Activated CD4-positive, alpha-beta T cell treated with anti-CD3 and anti-CD28 coated beads, Interleukin-10, Interleukin-2, amounts not matched to agents 100 ng/mL and 50 ng/mL, durations not matched to agents 16 hours and 8 hours (primary cell): ENCODE measurements at regions not wholly inside any gene's neighbourhood (a gene's known extent, or its start where the extent isn't known, plus 50 kb on each side); places are given as distances from the start of the nearest gene placed in this dataset.
"Not testable (repeated sequence)": the region's sequence is repeated elsewhere in the genome, so short reads cannot be mapped to it uniquely, and the experiment has no call there.

Experiments used
- DNase-seq: peaks from one replicate; pipeline ENCODE4 v3.0.0-alpha.2; 2020

DNA sequence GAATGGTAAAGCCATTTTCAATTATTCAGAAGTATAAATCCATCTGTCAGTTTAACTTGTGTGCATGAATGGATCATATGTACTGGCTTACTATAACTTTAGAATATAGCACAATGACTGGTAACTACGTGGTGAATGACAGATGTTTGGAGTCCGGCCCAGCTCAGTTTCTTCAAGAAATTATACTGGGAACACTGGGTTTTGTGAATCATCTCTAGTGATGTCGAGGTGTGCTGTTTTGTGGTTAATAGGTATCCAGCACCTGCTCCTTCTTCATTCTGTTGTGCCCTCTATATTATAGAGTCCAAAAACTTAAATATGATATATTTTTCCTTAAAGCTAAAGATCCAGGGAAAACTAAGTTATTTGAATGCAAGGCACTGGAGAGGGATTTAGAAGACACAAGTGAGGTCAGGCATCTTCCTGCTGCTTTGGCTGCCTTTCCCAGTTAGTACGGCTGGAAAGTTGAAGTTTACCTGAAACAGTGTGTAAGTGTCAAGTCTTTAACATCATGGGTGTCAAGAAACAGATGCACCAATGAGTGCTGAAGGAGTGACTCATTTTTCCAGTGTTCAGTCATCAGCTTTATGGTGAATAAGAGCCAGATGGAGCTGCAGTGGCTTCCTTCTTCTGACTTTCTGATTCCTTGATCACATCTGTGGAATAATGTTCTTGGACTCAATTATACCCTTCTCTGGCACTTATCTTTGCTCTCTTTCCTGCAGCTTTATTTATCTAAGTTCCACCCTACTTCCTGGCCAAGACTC lies 1079.5 kb upstream of the CELF4 start:
- peak; percentile 11 for DNase-seq

DNA sequence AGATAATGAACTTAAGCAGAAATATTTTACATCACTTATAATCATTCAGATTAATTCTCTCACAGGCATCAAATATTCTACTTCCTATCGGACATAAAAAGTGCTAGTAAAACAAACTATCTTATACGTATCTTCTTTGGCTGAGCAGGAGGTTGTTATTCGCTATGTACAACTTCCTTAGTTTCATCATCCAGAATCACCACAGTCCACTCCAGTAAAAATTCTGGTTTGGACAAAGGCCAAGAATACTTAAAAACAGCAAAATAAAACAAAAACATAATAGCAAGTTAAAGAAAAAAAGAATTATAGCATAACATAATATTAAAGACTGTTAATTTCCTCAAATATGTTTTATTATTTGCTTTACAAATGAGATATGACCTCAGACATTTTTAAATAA lies 1077.1 kb upstream of the CELF4 start:
- DNase-seq = no peak

DNA sequence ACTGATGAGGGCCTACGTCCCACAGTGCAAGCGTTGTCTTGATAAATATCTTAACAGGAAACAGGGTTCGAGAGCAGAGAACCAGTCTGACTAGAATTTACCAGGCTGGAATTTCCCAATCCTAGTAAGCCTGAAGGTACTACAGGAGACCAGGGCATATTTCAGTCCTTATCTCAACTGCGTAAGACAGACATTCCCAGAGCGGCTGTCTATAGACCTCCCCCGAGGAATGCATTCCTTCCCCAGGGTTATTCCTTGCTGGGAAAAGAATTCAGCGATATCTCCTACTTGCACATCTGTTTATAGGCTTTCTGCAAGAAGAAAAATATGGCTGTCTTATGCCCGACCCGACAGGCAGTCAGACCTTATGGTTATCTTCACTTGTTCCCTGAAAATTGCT lies 1074.1 kb upstream of the CELF4 start:
- not testable (repeated sequence) for DNase-seq

DNA sequence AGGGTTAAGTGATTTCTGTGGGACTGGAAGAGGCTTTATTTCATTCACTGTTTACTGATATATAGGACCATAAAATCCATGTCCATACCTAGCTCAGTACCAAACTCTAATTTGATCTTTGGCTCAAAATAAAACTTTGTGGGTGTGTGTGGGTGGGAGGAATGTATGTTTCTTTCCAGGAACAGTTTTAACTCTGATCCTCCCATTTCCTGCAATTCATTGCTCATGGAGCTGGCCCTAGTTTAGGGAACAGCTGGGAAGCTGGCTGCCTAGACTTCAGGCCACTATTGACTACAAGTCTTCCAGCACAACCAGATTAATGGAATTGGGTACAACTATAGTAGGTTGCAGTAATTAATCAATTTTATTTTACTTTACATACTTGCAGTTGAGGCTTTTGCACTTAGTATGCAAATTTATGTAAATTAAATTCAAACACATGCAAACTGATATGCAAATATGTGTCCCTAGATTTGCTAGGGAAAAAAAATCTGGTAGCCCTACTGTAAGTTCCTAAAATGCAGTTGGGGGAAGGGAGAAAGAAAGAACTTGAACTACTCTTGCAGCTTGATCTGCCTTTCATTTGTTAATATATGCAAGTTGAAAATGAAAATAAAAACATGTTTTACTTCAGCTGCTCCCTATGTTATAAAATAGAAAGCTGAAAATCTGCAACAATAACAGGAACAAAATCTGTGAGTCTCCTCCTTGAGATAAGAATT lies 1070.3 kb upstream of the CELF4 start:
- DNase-seq = no peak

DNA sequence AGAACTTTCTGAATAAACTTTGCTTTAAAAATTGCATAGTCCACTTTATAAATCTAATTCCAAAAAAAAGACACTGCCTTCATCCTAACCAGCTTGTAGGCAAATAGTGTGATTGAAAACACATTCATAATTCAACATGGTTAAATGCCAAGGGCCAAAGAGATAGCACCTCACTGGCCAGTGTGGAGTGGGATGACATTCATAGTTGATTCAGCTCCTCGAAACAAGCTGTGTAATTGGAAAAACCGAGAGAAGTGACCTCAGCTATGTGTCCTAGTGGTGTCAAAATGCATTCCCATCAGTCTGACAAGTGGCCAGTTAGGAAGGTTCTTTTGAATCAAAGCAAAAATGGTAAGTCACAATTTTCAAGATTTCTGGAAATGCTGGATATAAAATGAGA lies 1068.5 kb upstream of the CELF4 start:
- no peak for DNase-seq

DNA sequence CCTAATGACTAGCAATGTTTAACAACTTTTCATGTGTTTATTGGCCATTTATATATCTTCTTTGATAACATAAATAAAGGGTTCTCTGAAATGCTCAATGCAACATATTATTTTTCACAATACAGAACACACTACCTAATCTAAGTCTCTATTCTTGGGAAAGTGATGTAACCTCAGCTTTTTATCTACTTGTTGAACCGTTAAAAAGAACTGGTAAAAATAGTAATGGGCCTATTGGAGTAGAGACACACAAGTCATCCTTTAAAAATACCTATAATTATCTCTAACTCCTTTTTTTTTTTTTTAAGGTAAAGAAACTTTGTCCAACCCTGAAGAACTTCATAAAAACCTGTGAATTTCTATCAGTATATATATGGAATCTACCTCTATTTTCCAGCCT lies 1067.7 kb upstream of the CELF4 start:
- DNase-seq = no peak

DNA sequence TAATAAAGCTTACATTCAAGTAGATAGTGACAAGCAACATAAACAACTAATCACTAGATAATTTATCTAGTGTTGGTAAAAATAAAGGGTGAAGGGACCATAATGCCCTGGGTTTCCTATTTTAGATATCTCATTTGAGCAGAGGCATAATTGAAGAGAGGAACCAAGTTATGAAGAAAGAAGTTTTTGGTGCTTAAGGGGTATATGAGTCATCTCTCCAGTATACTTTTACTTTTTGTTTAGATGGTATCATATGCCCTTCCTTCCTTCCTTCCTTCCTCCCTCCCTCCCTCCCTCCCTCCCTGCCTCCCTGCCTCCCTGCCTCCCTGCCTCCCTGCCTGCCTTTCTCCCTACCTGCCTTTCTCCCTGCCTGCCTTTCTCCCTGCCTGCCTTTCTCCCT lies 1053.5 kb upstream of the CELF4 start:
- DNase-seq = no peak

DNA sequence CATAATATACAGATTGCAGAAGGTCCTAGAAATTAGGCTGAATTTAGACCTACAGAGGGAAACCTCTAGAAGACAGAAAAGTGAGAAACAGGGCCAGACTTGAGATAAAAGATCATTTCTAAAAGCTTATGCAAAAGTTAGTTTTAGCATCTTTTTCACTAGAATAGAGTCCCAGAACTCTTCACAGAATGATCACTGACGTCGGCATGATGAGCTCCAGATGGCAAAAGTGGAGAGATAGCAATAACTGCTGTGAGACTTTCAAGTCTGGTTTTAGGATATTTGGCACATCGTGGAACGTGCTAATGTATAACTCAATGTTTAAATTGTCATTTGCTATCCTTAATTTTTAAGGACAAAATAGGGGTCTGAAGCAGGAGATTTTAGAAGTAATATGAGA lies 1050.7 kb upstream of the CELF4 start:
- no peak for DNase-seq

DNA sequence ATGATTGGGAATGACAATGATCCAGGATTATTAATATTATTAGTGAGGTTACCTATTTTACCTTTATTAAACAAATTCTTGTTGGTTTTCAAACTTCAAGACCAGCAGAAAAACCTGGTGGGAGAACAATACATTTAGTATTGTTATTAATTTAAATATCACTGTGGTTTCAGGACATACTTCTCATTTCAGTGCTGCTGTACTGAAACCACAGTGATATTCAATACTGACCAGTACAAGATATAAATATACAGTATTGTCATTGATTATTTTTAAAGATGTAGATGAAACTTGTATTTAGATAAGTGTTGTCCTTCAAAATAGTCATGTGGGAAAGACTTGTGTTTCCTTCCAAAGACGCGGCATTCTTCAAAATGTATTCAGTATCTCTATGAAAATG lies 1047.3 kb upstream of the CELF4 start:
- no peak for DNase-seq

DNA sequence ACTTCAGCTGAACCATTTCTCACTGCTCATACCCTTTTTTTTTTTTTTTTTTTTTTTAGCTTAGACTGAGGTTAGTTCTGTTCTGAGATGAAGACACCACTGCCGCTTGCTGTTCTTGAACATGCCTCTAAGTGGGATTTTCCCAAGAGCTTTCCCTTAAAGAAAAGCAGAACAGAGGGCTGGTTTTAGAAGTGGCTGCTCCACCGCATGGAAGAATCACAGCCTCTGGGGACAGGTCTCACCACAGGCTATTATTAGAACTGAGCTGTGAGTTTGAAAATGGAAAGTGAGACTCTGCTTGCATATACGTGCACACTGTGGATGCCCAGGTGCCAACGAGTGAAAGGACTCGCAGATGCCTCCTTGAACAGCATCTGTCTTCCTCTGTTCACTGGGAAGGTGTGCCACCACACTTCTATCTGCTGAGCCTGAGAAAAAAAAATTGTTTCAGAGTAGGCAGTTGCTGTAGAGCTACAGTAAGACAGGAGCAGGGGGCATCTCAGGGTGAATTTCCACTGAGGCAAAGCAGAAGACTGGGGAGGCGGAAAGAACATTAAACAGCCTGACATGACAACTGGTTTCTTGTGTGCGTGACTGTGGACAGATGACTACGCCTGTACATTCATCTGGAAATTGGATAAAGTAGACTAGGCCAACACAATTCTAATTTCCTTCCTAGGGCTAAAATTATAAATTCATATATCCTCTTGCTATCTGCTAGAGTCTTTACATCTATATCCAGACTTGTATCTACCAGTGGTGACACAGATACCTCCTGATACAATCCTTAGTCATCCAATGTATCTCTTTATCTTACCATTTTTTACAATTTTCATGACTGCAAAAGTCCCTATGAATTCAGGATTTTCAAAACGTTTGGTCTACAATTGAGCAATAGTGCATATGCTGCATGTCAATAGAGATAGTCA lies 1045.7 kb upstream of the CELF4 start:
- DNase-seq = peak; percentile 53

DNA sequence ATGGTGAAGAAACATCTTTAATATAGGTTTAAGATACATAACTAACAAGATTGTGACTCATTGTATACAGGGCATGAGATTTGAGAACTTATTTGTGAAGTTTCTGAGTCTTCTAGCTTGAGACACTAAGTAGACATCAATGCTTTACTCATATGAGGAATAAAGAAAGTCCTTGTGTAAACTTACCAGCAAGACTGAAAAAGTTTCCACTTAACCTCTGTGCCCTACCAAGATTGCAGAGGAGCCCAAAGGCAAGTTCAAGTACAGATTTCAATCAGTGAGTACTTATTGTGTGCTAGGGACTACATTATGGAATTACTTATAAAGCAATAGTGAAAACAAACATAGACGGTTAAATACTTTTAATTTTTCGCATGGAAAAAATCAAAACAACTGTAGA lies 1041.2 kb upstream of the CELF4 start:
- peak; percentile 53 for DNase-seq

DNA sequence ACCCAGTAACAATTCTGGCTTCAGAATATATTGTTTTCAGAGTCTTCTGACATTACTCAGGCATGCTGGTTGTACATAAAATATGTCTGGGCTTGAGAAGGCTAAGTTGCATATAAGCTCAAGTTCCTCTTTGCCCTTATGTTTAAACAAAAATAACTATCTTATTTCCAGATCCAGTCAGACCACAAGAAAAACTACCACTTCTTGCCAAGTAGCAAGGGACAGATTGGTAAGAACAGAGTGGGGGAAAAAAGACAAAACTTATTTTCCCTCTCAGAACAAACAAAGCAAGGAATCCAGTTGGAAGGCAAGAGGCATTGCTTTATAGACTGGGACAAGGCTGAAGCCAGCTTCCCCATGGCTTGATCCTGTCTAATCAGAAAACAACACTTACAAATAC lies 1036.7 kb upstream of the CELF4 start:
- DNase-seq = no peak

DNA sequence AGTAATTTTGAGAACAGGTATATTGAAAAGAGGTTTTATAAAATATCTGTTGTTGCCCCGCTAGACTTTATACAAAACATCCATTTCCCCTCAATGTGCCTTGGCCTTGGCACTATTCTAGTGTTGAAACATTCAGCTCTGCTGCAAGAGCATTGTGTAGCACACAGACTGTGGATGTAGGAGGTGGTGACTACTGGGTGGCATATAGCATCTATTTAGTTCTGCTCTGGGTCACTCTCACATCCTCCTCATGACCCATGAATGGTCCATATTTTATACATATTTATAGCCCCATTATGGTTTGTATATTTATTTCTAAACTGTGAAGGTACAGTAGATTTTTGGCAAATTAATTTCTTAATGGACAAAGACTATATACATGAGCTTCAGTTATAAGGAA lies 1022.0 kb upstream of the CELF4 start:
- no peak for DNase-seq

DNA sequence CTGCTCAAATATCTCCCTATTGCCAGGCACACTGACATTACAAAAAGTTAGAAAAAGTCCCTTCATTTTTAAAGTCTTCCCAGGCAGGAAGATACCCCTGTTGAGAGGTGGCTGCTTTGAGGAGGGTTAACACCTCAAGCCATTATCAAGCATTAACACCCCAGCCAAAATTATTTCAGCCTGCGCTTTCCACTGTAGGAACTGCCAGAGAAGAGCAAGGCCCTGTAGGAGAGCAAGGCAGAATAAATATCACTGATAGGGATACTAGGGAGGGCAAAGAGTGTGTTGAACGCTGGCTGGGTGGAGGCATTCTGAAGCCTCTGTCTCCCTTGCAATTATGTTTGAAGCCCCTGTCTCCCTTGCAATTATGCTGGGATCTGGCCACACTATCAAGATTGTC lies 1020.7 kb upstream of the CELF4 start:
- no peak for DNase-seq

DNA sequence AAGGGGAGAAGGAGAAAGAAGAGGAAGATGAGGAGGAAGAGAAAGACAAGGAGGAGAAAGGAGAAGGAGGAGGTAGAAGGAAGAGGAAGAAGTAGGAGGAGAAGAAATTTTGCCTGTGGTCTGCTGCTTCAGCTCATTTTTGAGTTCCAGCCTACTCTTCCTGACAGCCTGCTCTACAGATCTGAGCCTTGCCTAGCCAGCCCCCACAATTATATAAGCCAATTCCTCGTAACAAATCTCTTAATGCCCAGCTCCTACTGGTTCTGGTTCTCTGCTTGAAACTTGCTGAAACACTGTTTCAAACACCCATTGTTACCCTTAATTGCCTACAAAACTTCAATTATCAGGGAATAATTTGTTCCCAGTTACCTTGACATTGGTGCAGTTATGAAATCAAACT lies 1014.2 kb upstream of the CELF4 start:
- DNase-seq = no peak

DNA sequence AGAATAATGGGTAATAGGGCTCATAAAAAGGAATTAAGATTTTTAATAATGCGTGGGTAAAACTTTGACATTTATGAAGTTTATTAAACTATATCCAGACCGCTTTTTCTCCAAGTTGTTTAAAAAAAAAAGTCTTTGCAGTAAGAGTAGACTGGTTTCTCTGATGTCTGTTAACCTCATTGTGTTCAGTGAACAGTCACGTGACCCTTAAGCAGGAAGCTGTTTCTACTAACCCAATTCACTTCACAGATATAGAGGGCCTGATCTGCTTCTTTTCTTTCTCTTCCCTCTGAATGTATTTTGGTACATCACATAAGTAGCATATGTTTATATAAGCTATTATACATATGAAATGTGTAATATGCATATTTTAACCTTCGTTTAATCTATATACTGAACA lies 1011.3 kb upstream of the CELF4 start:
- DNase-seq = no peak

DNA sequence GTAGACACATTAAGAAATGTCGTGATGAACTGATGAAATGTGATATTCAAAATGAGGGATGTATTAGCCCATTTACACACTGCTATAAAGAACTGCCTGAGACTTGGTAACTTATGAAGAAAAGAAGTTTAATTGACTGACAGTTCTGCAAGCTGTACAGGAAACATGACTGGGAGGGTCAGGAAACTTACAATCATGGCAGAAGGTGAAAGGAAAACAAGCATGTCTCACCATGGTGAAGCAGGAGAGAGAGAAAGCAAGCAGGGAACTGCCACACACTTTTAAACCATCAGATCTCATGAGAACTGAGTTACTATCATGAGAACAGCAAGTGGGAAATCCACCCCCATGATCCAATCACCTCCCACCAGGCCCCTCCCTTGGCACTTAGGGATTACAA lies 1010.8 kb upstream of the CELF4 start:
- no peak for DNase-seq

DNA sequence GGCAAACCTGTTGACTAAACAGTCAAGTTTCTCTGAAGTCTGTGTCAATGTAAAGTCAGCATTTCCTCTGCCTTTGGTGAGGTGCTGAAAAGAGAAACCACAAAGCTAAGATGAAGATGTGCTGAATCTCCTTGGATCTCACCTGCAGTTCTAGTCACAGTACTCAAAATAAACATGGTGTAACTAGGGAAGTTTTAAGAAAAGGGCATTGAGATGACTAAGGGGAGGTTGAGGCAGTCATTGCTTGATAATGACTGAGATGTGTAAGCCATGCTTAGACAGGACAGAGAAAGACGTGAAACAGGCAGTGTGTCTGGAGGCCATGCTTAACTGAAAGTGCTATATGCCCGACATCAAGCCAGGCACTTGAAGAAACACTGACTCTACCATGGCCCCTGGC lies 1010.0 kb upstream of the CELF4 start:
- DNase-seq = peak; percentile 9

DNA sequence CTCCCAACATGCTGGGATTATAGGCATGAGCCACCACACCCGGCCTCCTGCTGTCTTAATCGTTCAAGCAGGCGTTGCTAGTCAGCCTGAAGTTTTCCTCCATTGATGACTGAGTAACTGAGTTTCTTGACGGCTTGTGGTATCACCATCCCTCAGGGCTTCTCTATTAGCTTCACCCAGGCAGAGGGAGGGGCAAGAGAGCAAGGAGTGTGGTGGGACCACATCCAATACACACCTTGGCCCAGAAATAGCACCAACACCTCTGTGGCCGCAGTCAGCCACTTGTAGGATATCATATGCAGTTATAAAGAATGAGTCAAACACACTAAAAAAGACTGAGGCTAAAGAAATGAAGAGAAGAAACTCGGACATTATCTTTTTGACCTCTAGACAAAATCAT lies 1009.4 kb upstream of the CELF4 start:
- no peak for DNase-seq

DNA sequence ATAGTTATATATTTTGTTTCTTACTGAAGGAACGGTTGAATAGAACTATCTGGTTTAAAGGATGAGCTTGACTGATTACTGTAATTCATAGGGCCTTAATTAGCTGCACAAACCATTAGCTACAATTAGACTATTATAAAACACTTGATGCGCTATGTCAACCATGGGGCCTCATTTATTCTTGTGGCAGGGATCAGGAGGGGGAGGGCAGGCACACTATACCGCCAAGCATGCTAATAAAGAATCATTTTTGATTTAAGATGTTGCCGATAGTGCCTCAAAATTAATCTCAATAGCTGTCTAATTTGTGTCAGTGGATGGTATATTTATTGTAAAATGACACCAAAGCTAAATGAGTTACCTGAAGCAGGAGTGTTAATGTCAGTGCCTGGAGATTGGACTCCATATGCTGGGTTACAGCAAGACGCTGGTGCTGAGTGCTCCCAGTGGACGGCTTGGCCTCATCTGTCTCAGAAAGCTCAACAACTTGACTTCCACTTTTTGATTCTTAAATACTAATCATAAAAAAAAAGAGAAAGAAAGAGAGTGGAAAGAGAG lies 1007.0 kb upstream of the CELF4 start:
- DNase-seq = no peak

DNA sequence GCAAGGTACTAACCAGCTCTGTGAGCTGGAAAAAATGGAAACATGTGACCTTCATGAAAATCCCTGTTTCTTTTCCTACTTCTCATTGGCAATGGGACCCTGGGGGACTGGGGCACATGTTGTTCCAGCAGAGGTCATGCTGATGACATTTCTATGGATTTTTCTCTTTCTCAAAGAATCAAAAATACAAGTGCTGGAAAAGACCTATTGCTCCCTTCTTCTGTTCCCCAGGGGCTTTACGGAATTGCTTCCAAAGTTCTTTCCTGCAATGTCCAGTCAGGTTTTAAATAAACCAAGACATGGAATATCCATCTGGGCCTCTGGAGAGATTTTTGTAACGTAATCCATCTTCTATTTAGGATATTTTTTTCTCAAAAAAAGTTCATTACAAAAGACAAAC lies 1006.1 kb upstream of the CELF4 start:
- DNase-seq = no peak

DNA sequence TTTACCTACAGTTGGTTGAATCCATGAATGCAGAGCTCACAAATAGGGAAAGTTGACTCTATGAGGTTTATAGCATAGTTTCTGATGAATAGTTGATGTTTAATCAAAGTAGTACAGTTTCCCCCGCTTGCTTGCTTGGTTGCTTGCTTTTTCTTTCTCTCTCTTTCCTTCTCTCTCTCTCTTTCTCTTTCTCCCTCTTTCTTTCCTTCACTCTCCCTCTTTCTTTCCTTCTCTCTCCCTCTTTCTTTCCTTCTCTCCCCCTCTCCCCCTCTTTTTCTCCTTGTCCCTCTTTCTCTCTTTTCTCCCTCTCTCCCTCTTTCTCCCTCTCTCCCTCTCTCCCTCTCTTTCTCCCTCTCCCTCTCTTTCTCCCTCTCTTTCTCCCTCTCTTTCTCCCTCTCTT lies 999.9 kb upstream of the CELF4 start:
- DNase-seq = no peak

DNA sequence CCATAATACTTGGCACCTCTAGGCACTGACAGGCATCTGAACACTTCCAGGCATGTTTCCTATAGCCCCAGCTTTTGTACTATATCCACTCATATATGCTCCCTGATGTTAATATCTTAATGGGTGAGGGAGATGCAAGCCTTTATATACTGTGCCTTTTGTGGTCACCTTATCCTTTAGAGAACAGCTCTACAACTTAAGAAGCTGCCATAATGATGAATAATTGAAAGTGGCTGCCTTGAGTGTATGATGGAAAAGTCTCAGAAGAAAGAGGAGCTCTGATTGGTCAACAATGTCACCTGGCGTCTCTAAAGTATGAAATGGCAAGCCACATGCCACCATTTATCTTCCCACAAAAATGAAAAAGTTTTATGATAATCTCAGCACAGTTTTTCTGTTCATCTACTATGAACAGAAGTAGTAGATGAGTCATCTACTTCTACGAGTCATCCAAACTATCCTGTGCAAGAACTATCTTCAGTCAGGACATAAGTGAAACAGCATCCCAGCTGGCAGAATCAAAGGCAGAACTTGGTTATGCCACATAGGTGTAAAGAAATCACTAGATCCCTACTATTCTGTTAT lies 997.9 kb upstream of the CELF4 start:
- DNase-seq = peak; percentile 14
